ENCODE measurements at regions not wholly inside any gene's neighbourhood (a gene's known extent, or its start where the extent isn't known, plus 50 kb on each side); places are given as distances from the start of the nearest gene placed in this dataset.

GRCh38 chr2:66058675-66059074, 376.2 kb upstream of the MEIS1 start:
- TF ChIP-seq FOXP1 (CRISPR knock-in tag; IDR thresholded peaks at IDR 0.05; ENCODE audit: borderline replicate concordance), result no peak
- no peak for TF ChIP-seq NR3C1 (CRISPR knock-in tag; conservative IDR thresholded peaks at IDR 0.05; ENCODE audit: low read depth)
- TF ChIP-seq ZNF219 (CRISPR knock-in tag; IDR thresholded peaks at IDR 0.05; ENCODE audit: borderline replicate concordance), result no peak
- no peak for TF ChIP-seq PRRX2 (CRISPR knock-in tag; IDR thresholded peaks at IDR 0.05)
- POLR2A ChIA-PET, result no interaction called here
- CTCF ChIA-PET, result interaction anchor here (0.8 to 1.0 kb wide), 2 partner anchors 26 to 37 kb away, joined by 3 read pairs; no protein-coding TSS in a partner anchor

DNA sequence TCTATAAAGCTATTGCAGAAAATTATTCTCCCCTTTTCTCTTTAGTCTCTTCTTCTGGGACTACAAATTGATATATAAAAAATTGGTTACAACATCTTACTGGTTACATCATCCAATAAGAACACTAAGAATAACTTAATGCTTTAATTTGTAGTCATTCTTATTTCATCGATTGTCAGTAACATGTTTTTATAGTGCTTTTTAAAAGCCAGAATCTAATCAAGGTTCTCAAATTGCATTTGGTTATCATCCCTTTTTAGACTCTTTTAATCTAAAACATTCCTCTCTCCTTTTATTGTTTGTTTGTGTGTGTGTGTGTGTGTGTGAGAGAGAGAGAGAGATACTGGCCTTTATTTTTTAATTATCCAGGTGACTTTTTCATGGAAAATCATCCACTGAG, 377.1 kb upstream of the MEIS1 start:
- Mint-ChIP-seq H3K27ac (no peak overlapping the region), H3K4me3 (no peak overlapping the region), H3K9me3 (no peaks in the 10 kb centered on the region), H3K36me3 (no peaks in the 10 kb centered on the region), H3K4me1 (peaks cover 13% of the 10 kb centered on the region), H3K27me3 (ENCODE audit: low read depth) (no peaks in the 10 kb centered on the region)
- ATAC-seq (no peak), DNase-seq (ENCODE audit: low spot score) (no peak)
- ChIA-PET CTCF (no interaction called here), POLR2A (no interaction called here)
- TF ChIP-seq NFYB (CRISPR knock-in tag; conservative IDR thresholded peaks at IDR 0.05; ENCODE audit: low read depth) (no peak), SOX15 (CRISPR knock-in tag; IDR thresholded peaks at IDR 0.05) (no peak), ZNF121 (CRISPR knock-in tag; IDR thresholded peaks at IDR 0.05) (no peak), ZNF512 (CRISPR knock-in tag; IDR thresholded peaks at IDR 0.05; ENCODE audit: borderline replicate concordance) (no peak), OVOL2 (CRISPR knock-in tag; IDR thresholded peaks at IDR 0.05; ENCODE audit: borderline replicate concordance) (no peak)
- TF ChIP-seq, protein P1, sequence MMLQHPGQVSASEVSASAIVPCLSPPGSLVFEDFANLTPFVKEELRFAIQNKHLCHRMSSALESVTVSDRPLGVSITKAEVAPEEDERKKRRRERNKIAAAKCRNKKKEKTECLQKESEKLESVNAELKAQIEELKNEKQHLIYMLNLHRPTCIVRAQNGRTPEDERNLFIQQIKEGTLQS (CRISPR knock-in tag; conservative IDR thresholded peaks at IDR 0.05), result no peak
- TF ChIP-seq, protein P2, sequence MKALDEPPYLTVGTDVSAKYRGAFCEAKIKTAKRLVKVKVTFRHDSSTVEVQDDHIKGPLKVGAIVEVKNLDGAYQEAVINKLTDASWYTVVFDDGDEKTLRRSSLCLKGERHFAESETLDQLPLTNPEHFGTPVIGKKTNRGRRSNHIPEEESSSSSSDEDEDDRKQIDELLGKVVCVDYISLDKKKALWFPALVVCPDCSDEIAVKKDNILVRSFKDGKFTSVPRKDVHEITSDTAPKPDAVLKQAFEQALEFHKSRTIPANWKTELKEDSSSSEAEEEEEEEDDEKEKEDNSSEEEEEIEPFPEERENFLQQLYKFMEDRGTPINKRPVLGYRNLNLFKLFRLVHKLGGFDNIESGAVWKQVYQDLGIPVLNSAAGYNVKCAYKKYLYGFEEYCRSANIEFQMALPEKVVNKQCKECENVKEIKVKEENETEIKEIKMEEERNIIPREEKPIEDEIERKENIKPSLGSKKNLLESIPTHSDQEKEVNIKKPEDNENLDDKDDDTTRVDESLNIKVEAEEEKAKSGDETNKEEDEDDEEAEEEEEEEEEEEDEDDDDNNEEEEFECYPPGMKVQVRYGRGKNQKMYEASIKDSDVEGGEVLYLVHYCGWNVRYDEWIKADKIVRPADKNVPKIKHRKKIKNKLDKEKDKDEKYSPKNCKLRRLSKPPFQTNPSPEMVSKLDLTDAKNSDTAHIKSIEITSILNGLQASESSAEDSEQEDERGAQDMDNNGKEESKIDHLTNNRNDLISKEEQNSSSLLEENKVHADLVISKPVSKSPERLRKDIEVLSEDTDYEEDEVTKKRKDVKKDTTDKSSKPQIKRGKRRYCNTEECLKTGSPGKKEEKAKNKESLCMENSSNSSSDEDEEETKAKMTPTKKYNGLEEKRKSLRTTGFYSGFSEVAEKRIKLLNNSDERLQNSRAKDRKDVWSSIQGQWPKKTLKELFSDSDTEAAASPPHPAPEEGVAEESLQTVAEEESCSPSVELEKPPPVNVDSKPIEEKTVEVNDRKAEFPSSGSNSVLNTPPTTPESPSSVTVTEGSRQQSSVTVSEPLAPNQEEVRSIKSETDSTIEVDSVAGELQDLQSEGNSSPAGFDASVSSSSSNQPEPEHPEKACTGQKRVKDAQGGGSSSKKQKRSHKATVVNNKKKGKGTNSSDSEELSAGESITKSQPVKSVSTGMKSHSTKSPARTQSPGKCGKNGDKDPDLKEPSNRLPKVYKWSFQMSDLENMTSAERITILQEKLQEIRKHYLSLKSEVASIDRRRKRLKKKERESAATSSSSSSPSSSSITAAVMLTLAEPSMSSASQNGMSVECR (CRISPR knock-in tag; IDR thresholded peaks at IDR 0.05; ENCODE audit: borderline replicate concordance), result no peak
- TF ChIP-seq, protein P3, sequence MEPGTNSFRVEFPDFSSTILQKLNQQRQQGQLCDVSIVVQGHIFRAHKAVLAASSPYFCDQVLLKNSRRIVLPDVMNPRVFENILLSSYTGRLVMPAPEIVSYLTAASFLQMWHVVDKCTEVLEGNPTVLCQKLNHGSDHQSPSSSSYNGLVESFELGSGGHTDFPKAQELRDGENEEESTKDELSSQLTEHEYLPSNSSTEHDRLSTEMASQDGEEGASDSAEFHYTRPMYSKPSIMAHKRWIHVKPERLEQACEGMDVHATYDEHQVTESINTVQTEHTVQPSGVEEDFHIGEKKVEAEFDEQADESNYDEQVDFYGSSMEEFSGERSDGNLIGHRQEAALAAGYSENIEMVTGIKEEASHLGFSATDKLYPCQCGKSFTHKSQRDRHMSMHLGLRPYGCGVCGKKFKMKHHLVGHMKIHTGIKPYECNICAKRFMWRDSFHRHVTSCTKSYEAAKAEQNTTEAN (CRISPR knock-in tag; IDR thresholded peaks at IDR 0.05), result no peak
- TF ChIP-seq, protein P4, sequence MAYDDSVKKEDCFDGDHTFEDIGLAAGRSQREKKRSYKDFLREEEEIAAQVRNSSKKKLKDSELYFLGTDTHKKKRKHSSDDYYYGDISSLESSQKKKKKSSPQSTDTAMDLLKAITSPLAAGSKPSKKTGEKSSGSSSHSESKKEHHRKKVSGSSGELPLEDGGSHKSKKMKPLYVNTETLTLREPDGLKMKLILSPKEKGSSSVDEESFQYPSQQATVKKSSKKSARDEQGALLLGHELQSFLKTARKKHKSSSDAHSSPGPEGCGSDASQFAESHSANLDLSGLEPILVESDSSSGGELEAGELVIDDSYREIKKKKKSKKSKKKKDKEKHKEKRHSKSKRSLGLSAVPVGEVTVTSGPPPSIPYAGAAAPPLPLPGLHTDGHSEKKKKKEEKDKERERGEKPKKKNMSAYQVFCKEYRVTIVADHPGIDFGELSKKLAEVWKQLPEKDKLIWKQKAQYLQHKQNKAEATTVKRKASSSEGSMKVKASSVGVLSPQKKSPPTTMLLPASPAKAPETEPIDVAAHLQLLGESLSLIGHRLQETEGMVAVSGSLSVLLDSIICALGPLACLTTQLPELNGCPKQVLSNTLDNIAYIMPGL (CRISPR knock-in tag; IDR thresholded peaks at IDR 0.05), result no peak

More at GRCh38 chr2:66058675-66059074, 376.2 kb upstream of the MEIS1 start:
- H3K27ac Mint-ChIP-seq, result no peak overlapping the region
- peak; percentile 30; the same call in 1 of the 2 replicates for ATAC-seq
- peaks cover 7% of the 10 kb centered on the region for H3K4me1 Mint-ChIP-seq
- no peaks in the 10 kb centered on the region for H3K27me3 Mint-ChIP-seq (ENCODE audit: low read depth)
- no peak for DNase-seq (ENCODE audit: low spot score)
- H3K36me3 Mint-ChIP-seq, result no peaks in the 10 kb centered on the region
- H3K9me3 Mint-ChIP-seq, result no peaks in the 10 kb centered on the region
- H3K4me3 Mint-ChIP-seq, result no peak overlapping the region

- ATAC-seq (no peak), DNase-seq (ENCODE audit: low spot score) (no peak)
- no peaks in the 10 kb centered on the region for H3K36me3 Mint-ChIP-seq
- no peak overlapping the region for H3K4me3 Mint-ChIP-seq
- H3K4me1 Mint-ChIP-seq, result peaks cover 28% of the 10 kb centered on the region
- no peaks in the 10 kb centered on the region for H3K9me3 Mint-ChIP-seq
- H3K27me3 Mint-ChIP-seq (ENCODE audit: low read depth), result no peaks in the 10 kb centered on the region
- H3K27ac Mint-ChIP-seq, result no peak overlapping the region
- ChIA-PET POLR2A (no interaction called here), CTCF (no interaction called here)
- TF ChIP-seq ZNF396 (CRISPR knock-in tag; IDR thresholded peaks at IDR 0.05; ENCODE audit: borderline replicate concordance) (no peak), ELF4 (CRISPR knock-in tag; IDR thresholded peaks at IDR 0.05; ENCODE audit: low read depth) (no peak), IRF1 (CRISPR knock-in tag; IDR thresholded peaks at IDR 0.05) (no peak), HMGA2 (CRISPR knock-in tag; IDR thresholded peaks at IDR 0.05) (no peak), MYBL2 (CRISPR knock-in tag; IDR thresholded peaks at IDR 0.05) (no peak), ZNF423 (CRISPR knock-in tag; IDR thresholded peaks at IDR 0.05) (no peak), ZBTB21 (CRISPR knock-in tag; IDR thresholded peaks at IDR 0.05; ENCODE audit: borderline replicate concordance) (no peak), MXD4 (CRISPR knock-in tag; IDR thresholded peaks at IDR 0.05; ENCODE audit: borderline replicate concordance) (no peak)
- TF ChIP-seq, protein P4 (CRISPR knock-in tag; IDR thresholded peaks at IDR 0.05), result no peak
Measured at GRCh38 chr2:66050392-66050791, 384.5 kb upstream of the MEIS1 start.

All from WTC11 (cell line).